ENCODE measurements at regions not wholly inside any gene's neighbourhood (a gene's known extent, or its start where the extent isn't known, plus 50 kb on each side); places are given as distances from the start of the nearest gene placed in this dataset.

GRCh38 chr10:129033790-129034272 is 433.2 kb upstream of the MGMT start:
- no peak overlapping the region for H3K9ac ChIP-seq (ENCODE audit: low read length)
- H3K36me3 ChIP-seq (ENCODE audit: control insufficient read depth, insufficient read depth, low read length), result no peaks in the 10 kb centered on the region
- H3K27me3 ChIP-seq (ENCODE audit: control insufficient read depth, insufficient read depth, low read length), result peaks cover 4% of the 10 kb centered on the region
- no peak overlapping the region for H3K4me3 ChIP-seq (ENCODE audit: low read length)
- H3K4me1 ChIP-seq (ENCODE audit: control insufficient read depth, insufficient read depth, low read length), result no peaks in the 10 kb centered on the region
- no peak overlapping the region for H3K27ac ChIP-seq (ENCODE audit: low read depth, low read length)

- Histone ChIP-seq H3K27me3 (ENCODE audit: control insufficient read depth, insufficient read depth, low read length) (peaks cover 4% of the 10 kb centered on the region), H3K36me3 (ENCODE audit: control insufficient read depth, insufficient read depth, low read length) (no peaks in the 10 kb centered on the region), H3K9ac (ENCODE audit: low read length) (no peak overlapping the region), H3K27ac (ENCODE audit: low read depth, low read length) (no peak overlapping the region), H3K4me3 (ENCODE audit: low read length) (no peak overlapping the region), H3K4me1 (ENCODE audit: control insufficient read depth, insufficient read depth, low read length) (no peaks in the 10 kb centered on the region)
These were observed 431.8 kb upstream of the MGMT start for GRCh38 chr10:129035052-129035827.

GRCh38 chr10:129038522-129038921 is 428.5 kb upstream of the MGMT start:
- H3K4me1 ChIP-seq (ENCODE audit: control insufficient read depth, insufficient read depth, low read length), result no peaks in the 10 kb centered on the region
- H3K4me3 ChIP-seq (ENCODE audit: low read length), result no peak overlapping the region
- peaks cover 4% of the 10 kb centered on the region for H3K27me3 ChIP-seq (ENCODE audit: control insufficient read depth, insufficient read depth, low read length)
- no peak overlapping the region for H3K27ac ChIP-seq (ENCODE audit: low read depth, low read length)
- no peaks in the 10 kb centered on the region for H3K36me3 ChIP-seq (ENCODE audit: control insufficient read depth, insufficient read depth, low read length)
- no peak overlapping the region for H3K9ac ChIP-seq (ENCODE audit: low read length)

- Histone ChIP-seq H3K4me3 (ENCODE audit: low read length) (no peak overlapping the region), H3K27ac (ENCODE audit: low read depth, low read length) (no peak overlapping the region), H3K4me1 (ENCODE audit: control insufficient read depth, insufficient read depth, low read length) (no peaks in the 10 kb centered on the region), H3K36me3 (ENCODE audit: control insufficient read depth, insufficient read depth, low read length) (no peaks in the 10 kb centered on the region), H3K27me3 (ENCODE audit: control insufficient read depth, insufficient read depth, low read length) (peaks cover 3% of the 10 kb centered on the region), H3K9ac (ENCODE audit: low read length) (no peak overlapping the region)
These were observed 427.4 kb upstream of the MGMT start for GRCh38 chr10:129039406-129040370.

- no peaks in the 10 kb centered on the region for H3K36me3 ChIP-seq (ENCODE audit: control insufficient read depth, insufficient read depth, low read length)
- no peak overlapping the region for H3K27ac ChIP-seq (ENCODE audit: low read depth, low read length)
- no peaks in the 10 kb centered on the region for H3K4me1 ChIP-seq (ENCODE audit: control insufficient read depth, insufficient read depth, low read length)
- no peak overlapping the region for H3K4me3 ChIP-seq (ENCODE audit: low read length)
- peaks cover 2% of the 10 kb centered on the region for H3K27me3 ChIP-seq (ENCODE audit: control insufficient read depth, insufficient read depth, low read length)
- no peak overlapping the region for H3K9ac ChIP-seq (ENCODE audit: low read length)
These were observed 426.7 kb upstream of the MGMT start for GRCh38 chr10:129040377-129040776.

- H3K4me1 ChIP-seq (ENCODE audit: control insufficient read depth, insufficient read depth, low read length), result no peaks in the 10 kb centered on the region
- no peak overlapping the region for H3K27ac ChIP-seq (ENCODE audit: low read depth, low read length)
- no peaks in the 10 kb centered on the region for H3K36me3 ChIP-seq (ENCODE audit: control insufficient read depth, insufficient read depth, low read length)
- no peaks in the 10 kb centered on the region for H3K27me3 ChIP-seq (ENCODE audit: control insufficient read depth, insufficient read depth, low read length)
- H3K9ac ChIP-seq (ENCODE audit: low read length), result no peak overlapping the region
- no peak overlapping the region for H3K4me3 ChIP-seq (ENCODE audit: low read length)
These were observed 425.1 kb upstream of the MGMT start for GRCh38 chr10:129041916-129042315.

GRCh38 chr10:129042776-129043595 is 424.1 kb upstream of the MGMT start:
- Histone ChIP-seq H3K9ac (ENCODE audit: low read length) (no peak overlapping the region), H3K4me1 (ENCODE audit: control insufficient read depth, insufficient read depth, low read length) (no peaks in the 10 kb centered on the region), H3K27ac (ENCODE audit: low read depth, low read length) (no peak overlapping the region), H3K27me3 (ENCODE audit: control insufficient read depth, insufficient read depth, low read length) (no peaks in the 10 kb centered on the region), H3K36me3 (ENCODE audit: control insufficient read depth, insufficient read depth, low read length) (no peaks in the 10 kb centered on the region), H3K4me3 (ENCODE audit: low read length) (no peak overlapping the region)

GRCh38 chr10:129043691-129044090 is 423.4 kb upstream of the MGMT start:
- Histone ChIP-seq H3K9ac (ENCODE audit: low read length) (no peak overlapping the region), H3K4me1 (ENCODE audit: control insufficient read depth, insufficient read depth, low read length) (no peaks in the 10 kb centered on the region), H3K36me3 (ENCODE audit: control insufficient read depth, insufficient read depth, low read length) (no peaks in the 10 kb centered on the region), H3K4me3 (ENCODE audit: low read length) (no peak overlapping the region), H3K27me3 (ENCODE audit: control insufficient read depth, insufficient read depth, low read length) (no peaks in the 10 kb centered on the region), H3K27ac (ENCODE audit: low read depth, low read length) (no peak overlapping the region)

GRCh38 chr10:129045599-129045998 is 421.4 kb upstream of the MGMT start:
- Histone ChIP-seq H3K4me1 (ENCODE audit: control insufficient read depth, insufficient read depth, low read length) (no peaks in the 10 kb centered on the region), H3K9ac (ENCODE audit: low read length) (no peak overlapping the region), H3K4me3 (ENCODE audit: low read length) (no peak overlapping the region), H3K27ac (ENCODE audit: low read depth, low read length) (no peak overlapping the region), H3K27me3 (ENCODE audit: control insufficient read depth, insufficient read depth, low read length) (no peaks in the 10 kb centered on the region), H3K36me3 (ENCODE audit: control insufficient read depth, insufficient read depth, low read length) (no peaks in the 10 kb centered on the region)

- Histone ChIP-seq H3K27me3 (ENCODE audit: control insufficient read depth, insufficient read depth, low read length) (no peaks in the 10 kb centered on the region), H3K27ac (ENCODE audit: low read depth, low read length) (no peak overlapping the region), H3K36me3 (ENCODE audit: control insufficient read depth, insufficient read depth, low read length) (no peaks in the 10 kb centered on the region), H3K4me1 (ENCODE audit: control insufficient read depth, insufficient read depth, low read length) (no peaks in the 10 kb centered on the region), H3K9ac (ENCODE audit: low read length) (no peak overlapping the region), H3K4me3 (ENCODE audit: low read length) (no peak overlapping the region)
These were observed 420.9 kb upstream of the MGMT start for GRCh38 chr10:129046065-129046681.

GRCh38 chr10:129046962-129047361 is 420.1 kb upstream of the MGMT start:
- Histone ChIP-seq H3K27me3 (ENCODE audit: control insufficient read depth, insufficient read depth, low read length) (no peaks in the 10 kb centered on the region), H3K4me1 (ENCODE audit: control insufficient read depth, insufficient read depth, low read length) (no peaks in the 10 kb centered on the region), H3K4me3 (ENCODE audit: low read length) (no peak overlapping the region), H3K9ac (ENCODE audit: low read length) (no peak overlapping the region), H3K36me3 (ENCODE audit: control insufficient read depth, insufficient read depth, low read length) (no peaks in the 10 kb centered on the region), H3K27ac (ENCODE audit: low read depth, low read length) (no peak overlapping the region)
